ENCODE measurements at regions not wholly inside any gene's neighbourhood (a gene's known extent, or its start where the extent isn't known, plus 50 kb on each side); places are given as distances from the start of the nearest gene placed in this dataset.

DNA sequence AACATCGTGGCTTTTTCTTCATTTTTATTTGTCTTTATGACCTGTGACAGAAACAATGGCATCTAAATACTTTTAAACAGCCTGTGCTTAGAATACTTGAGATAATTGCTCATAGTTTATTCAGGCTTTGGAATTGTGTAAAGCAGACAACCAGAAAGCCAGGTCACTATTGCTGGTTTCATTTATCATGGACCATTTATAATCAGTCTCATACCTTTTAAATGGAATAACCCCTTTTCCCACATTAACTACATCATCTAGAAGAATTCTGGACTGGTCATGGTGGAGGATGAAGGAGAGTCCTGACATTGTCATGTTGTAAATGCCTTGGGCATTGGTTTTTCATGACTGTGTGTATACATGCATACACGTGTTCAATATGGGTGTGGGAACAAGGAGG lies 661.5 kb downstream of the EPM2A start:
- no peaks in the 10 kb centered on the region for H3K36me3 ChIP-seq
- no peak overlapping the region for H3K4me3 ChIP-seq
- H3K4me1 ChIP-seq, result no peaks in the 10 kb centered on the region
- TF ChIP-seq, protein P1, sequence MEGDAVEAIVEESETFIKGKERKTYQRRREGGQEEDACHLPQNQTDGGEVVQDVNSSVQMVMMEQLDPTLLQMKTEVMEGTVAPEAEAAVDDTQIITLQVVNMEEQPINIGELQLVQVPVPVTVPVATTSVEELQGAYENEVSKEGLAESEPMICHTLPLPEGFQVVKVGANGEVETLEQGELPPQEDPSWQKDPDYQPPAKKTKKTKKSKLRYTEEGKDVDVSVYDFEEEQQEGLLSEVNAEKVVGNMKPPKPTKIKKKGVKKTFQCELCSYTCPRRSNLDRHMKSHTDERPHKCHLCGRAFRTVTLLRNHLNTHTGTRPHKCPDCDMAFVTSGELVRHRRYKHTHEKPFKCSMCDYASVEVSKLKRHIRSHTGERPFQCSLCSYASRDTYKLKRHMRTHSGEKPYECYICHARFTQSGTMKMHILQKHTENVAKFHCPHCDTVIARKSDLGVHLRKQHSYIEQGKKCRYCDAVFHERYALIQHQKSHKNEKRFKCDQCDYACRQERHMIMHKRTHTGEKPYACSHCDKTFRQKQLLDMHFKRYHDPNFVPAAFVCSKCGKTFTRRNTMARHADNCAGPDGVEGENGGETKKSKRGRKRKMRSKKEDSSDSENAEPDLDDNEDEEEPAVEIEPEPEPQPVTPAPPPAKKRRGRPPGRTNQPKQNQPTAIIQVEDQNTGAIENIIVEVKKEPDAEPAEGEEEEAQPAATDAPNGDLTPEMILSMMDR (IDR thresholded peaks at IDR 0.05), result no peak
- peaks cover 0 to 7% (median 0%) of the 10 kb centered on the region in 3 donors for H3K9me3 ChIP-seq
- no peak overlapping the region for H3K27ac ChIP-seq
- intact Hi-C loops (cut with DNase I; ENCODE audit: low total_unique reads), result no loop called here
- no peak for DNase-seq
- no peaks in the 10 kb centered on the region for H3K27me3 ChIP-seq

- no peak overlapping the region for H3K27ac ChIP-seq
- no peaks in the 10 kb centered on the region for H3K27me3 ChIP-seq
- no peaks in the 10 kb centered on the region for H3K4me1 ChIP-seq
- H3K9me3 ChIP-seq, result peaks cover 0 to 7% (median 0%) of the 10 kb centered on the region in 3 donors
- TF ChIP-seq, protein P1 (IDR thresholded peaks at IDR 0.05), result no peak
- no peak overlapping the region for H3K4me3 ChIP-seq
- DNase-seq, result no peak
- intact Hi-C loops (cut with DNase I; ENCODE audit: low total_unique reads), result no loop called here
- H3K36me3 ChIP-seq, result no peaks in the 10 kb centered on the region
Observed at GRCh38 chr6:145074805-145075204, 660.5 kb downstream of the EPM2A start.

DNA sequence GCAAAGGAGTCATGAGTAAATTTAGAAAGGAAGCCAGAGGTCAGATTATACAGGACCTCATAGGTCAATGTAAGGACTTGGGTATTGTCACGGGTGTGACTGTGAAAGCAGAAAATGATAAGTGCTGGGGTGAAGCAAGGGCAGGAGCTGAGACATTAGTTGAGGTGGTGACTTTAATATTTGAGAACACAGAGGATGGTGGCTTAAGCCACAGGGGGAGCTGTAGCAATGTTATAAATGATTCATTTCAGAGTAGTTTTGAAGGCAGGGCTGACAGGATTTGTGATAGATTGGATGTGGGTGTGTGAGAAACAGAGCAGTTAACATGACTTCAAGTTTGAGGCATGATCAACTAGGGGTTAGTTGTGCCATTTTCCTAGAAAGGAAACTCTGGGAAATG lies 659.9 kb downstream of the EPM2A start:
- no peaks in the 10 kb centered on the region for H3K4me1 ChIP-seq
- peaks cover 0 to 7% (median 0%) of the 10 kb centered on the region in 3 donors for H3K9me3 ChIP-seq
- no peak overlapping the region for H3K4me3 ChIP-seq
- no peaks in the 10 kb centered on the region for H3K27me3 ChIP-seq
- intact Hi-C loops (cut with DNase I; ENCODE audit: low total_unique reads), result no loop called here
- TF ChIP-seq, protein P1 (IDR thresholded peaks at IDR 0.05), result no peak
- no peak overlapping the region for H3K27ac ChIP-seq
- DNase-seq, result no peak
- no peaks in the 10 kb centered on the region for H3K36me3 ChIP-seq

GRCh38 chr6:145076115-145076841 lies 659.0 kb downstream of the EPM2A start:
- TF ChIP-seq, protein P1 (IDR thresholded peaks at IDR 0.05), result no peak
- no peaks in the 10 kb centered on the region for H3K4me1 ChIP-seq

GRCh38 chr6:145077382-145077781 lies 657.9 kb downstream of the EPM2A start:
- Histone ChIP-seq H3K4me1 (no peaks in the 10 kb centered on the region), H3K36me3 (no peaks in the 10 kb centered on the region), H3K9me3 (peaks cover 0 to 7% (median 0%) of the 10 kb centered on the region in 3 donors), H3K4me3 (no peak overlapping the region), H3K27me3 (no peaks in the 10 kb centered on the region), H3K27ac (no peak overlapping the region)
- intact Hi-C loops (cut with DNase I; ENCODE audit: low total_unique reads), result no loop called here
- TF ChIP-seq, protein P1 (IDR thresholded peaks at IDR 0.05), result no peak
- no peak for DNase-seq

More at GRCh38 chr6:145076115-145076841, 659.0 kb downstream of the EPM2A start:
- Histone ChIP-seq H3K27me3 (no peaks in the 10 kb centered on the region), H3K36me3 (no peaks in the 10 kb centered on the region), H3K9me3 (peaks cover 0 to 7% (median 0%) of the 10 kb centered on the region in 3 donors), H3K4me3 (no peak overlapping the region), H3K27ac (no peak overlapping the region)
- DNase-seq, result no peak
- intact Hi-C loops (cut with DNase I; ENCODE audit: low total_unique reads), result no loop called here

Measured in tibial artery (tissue), 4 donors.